H1 (cell line): ENCODE measurements at regions not wholly inside any gene's neighbourhood (a gene's known extent, or its start where the extent isn't known, plus 50 kb on each side); places are given as distances from the start of the nearest gene placed in this dataset.

ENCODE experiments used
- PHF8 ChIP-seq: fragments of 200-600 bp; sonication (generic); conservative IDR thresholded peaks from 2 replicates; pipeline ENCODE4 v1.7.1; 2012; ENCODE audit warnings: low read depth, mild to moderate bottlenecking, inconsistent platforms, low read length, moderate library complexity

GRCh38 chr10:52598936-52599335 is 173.6 kb downstream of the MBL2 start (continued):
- no peak for TF ChIP-seq PHF8
